Stimulated activated CD4-positive, alpha-beta T cell treated with anti-CD3 and anti-CD28 coated beads, Interleukin-2, amount 100 ng/mL, for 24 hours (primary cell): ENCODE measurements at regions not wholly inside any gene's neighbourhood (a gene's known extent, or its start where the extent isn't known, plus 50 kb on each side); places are given as distances from the start of the nearest gene placed in this dataset.

ENCODE experiments used
- DNase-seq, 2 donors: peaks; one replicate each; pipeline ENCODE4 v3.0.0-alpha.2; 2020

- no peak for DNase-seq
These were observed 405.5 kb upstream of the SHH start for GRCh38 chr7:156217803-156218202.

GRCh38 chr7:156209087-156209486, 396.8 kb upstream of the SHH start:
- DNase-seq = no peak

- no peak for DNase-seq
These were observed 395.0 kb upstream of the SHH start for GRCh38 chr7:156207306-156207705.

- no peak for DNase-seq
These were observed 393.9 kb upstream of the SHH start for GRCh38 chr7:156206174-156206573.

- no peak for DNase-seq
These were observed 392.6 kb upstream of the SHH start for GRCh38 chr7:156204820-156205219.

GRCh38 chr7:156203923-156204322, 391.7 kb upstream of the SHH start:
- DNase-seq = no peak

- DNase-seq = no peak
These were observed 386.0 kb upstream of the SHH start for GRCh38 chr7:156198277-156198676.

- DNase-seq = no peak
These were observed 384.4 kb upstream of the SHH start for GRCh38 chr7:156196649-156197048.

GRCh38 chr7:156195276-156195675, 383.0 kb upstream of the SHH start:
- no peak for DNase-seq

GRCh38 chr7:156194813-156195212, 382.6 kb upstream of the SHH start:
- no peak for DNase-seq

GRCh38 chr7:156192921-156193320, 380.7 kb upstream of the SHH start:
- DNase-seq = no peak

GRCh38 chr7:156191090-156191489, 378.8 kb upstream of the SHH start:
- DNase-seq = no peak

GRCh38 chr7:156185076-156185475, 372.8 kb upstream of the SHH start:
- DNase-seq = no peak

GRCh38 chr7:156184164-156184563, 371.9 kb upstream of the SHH start:
- DNase-seq = no peak

GRCh38 chr7:156180451-156181229, 368.4 kb upstream of the SHH start:
- DNase-seq = no peak

- DNase-seq = no peak
These were observed 367.7 kb upstream of the SHH start for GRCh38 chr7:156179872-156180390.

GRCh38 chr7:156178857-156179256, 366.6 kb upstream of the SHH start:
- DNase-seq = no peak

GRCh38 chr7:156178214-156178613, 366.0 kb upstream of the SHH start:
- DNase-seq = no peak

GRCh38 chr7:156177422-156178055, 365.3 kb upstream of the SHH start:
- no peak for DNase-seq

GRCh38 chr7:156176039-156176438, 363.8 kb upstream of the SHH start:
- DNase-seq = no peak

- DNase-seq = no peak
These were observed 362.7 kb upstream of the SHH start for GRCh38 chr7:156175003-156175402.

GRCh38 chr7:156174428-156174827, 362.2 kb upstream of the SHH start:
- no peak for DNase-seq

GRCh38 chr7:156173748-156174353, 361.6 kb upstream of the SHH start:
- DNase-seq = no peak

GRCh38 chr7:156173346-156173745, 361.1 kb upstream of the SHH start:
- DNase-seq = no peak
